CD14-positive monocyte (primary cell): ENCODE measurements at regions not wholly inside any gene's neighbourhood (a gene's known extent, or its start where the extent isn't known, plus 50 kb on each side); places are given as distances from the start of the nearest gene placed in this dataset.

Source experiments
- DNase-seq, 3 donors: peaks; one replicate each; pipeline ENCODE4 v3.0.0-alpha.2; 2011 to 2022
- H2AFZ ChIP-seq: 2 replicates; pipeline ENCODE4 v1.6.0; 2012; ENCODE audit warnings: mild to moderate bottlenecking, low read depth, low read length, inconsistent platforms; ENCODE audit not compliant: insufficient read depth, poor library complexity, severe bottlenecking
- H3K27ac ChIP-seq, 2 donors: 1 replicate in 1 of 2; 2 replicates in 1 of 2; pipeline ENCODE4 v1.5.1; 2012 to 2013; ENCODE audit warnings: low read length in 2 of 2, control low read depth in 1 of 2, inconsistent platforms in 1 of 2, low read depth in 1 of 2, mild to moderate bottlenecking in 1 of 2
- H3K27me3 ChIP-seq, 2 donors: one replicate each; pipeline versions ENCODE4 v1.6.0 to v1.6.1; 2011 to 2013; ENCODE audit warnings: low read length in 2 of 2; ENCODE audit not compliant: control insufficient read depth in 2 of 2, insufficient read depth in 2 of 2
- H3K36me3 ChIP-seq, 2 donors: replicated peaks in 1 of 2; 1 replicate in 1 of 2; 2 replicates in 1 of 2; pipeline versions ENCODE4 v1.5.1 to v1.6.1; 2012 to 2013; ENCODE audit warnings: low read length in 2 of 2, control low read depth in 1 of 2, inconsistent platforms in 1 of 2, mild to moderate bottlenecking in 1 of 2; ENCODE audit not compliant: insufficient read depth in 2 of 2, control insufficient read depth in 1 of 2
- H3K4me1 ChIP-seq, 2 donors: 1 replicate in 1 of 2; 2 replicates in 1 of 2; pipeline versions ENCODE4 v1.5.1 to v1.6.1; 2012 to 2013; ENCODE audit warnings: low read length in 2 of 2, control low read depth in 1 of 2, inconsistent platforms in 1 of 2, mild to moderate bottlenecking in 1 of 2, moderate library complexity in 1 of 2; ENCODE audit not compliant: insufficient read depth in 2 of 2, control insufficient read depth in 1 of 2
- H3K4me2 ChIP-seq: replicated peaks from 2 replicates; pipeline ENCODE3; 2012; ENCODE audit warnings: low read length, moderate library complexity, mild to moderate bottlenecking; ENCODE audit not compliant: poor library complexity, severe bottlenecking; ENCODE audit errors: extremely low read depth
- H3K4me3 ChIP-seq, 3 experiments: fragments of 200-600 bp in 1 of 3; sonication (generic) in 1 of 3; replicated peaks in 1 of 3; 1 replicate in 2 of 3; 2 replicates in 1 of 3; pipeline ENCODE4 v1.5.1; 2011 to 2013; ENCODE audit warnings: low read length in 3 of 3, mild to moderate bottlenecking in 3 of 3, control low read depth in 2 of 3, low read depth in 2 of 3, inconsistent platforms in 1 of 3, moderate library complexity in 1 of 3
- H3K79me2 ChIP-seq: 2 replicates; pipeline ENCODE4 v1.6.0; 2012; ENCODE audit warnings: mild to moderate bottlenecking, control low read depth, inconsistent platforms, low read length, moderate library complexity; ENCODE audit not compliant: insufficient read depth
- H3K9ac ChIP-seq: 2 replicates; pipeline ENCODE4 v1.6.0; 2017; ENCODE audit warnings: low read length, mild to moderate bottlenecking; ENCODE audit not compliant: insufficient read depth, poor library complexity, severe bottlenecking
- H3K9me3 ChIP-seq, 2 donors: replicated peaks in 1 of 2; 1 replicate in 1 of 2; 2 replicates in 1 of 2; pipeline versions ENCODE4 v1.5.1 to v1.6.1; 2012 to 2013; ENCODE audit warnings: low read length in 2 of 2, control low read depth in 1 of 2; ENCODE audit not compliant: control insufficient read depth in 1 of 2, insufficient read depth in 1 of 2
- H4K20me1 ChIP-seq: 2 replicates; pipeline ENCODE4 v1.6.0; 2012; ENCODE audit warnings: mild to moderate bottlenecking, low read length, control low read depth, moderate library complexity; ENCODE audit not compliant: insufficient read depth
- H3K27ac Mint-ChIP-seq, 7 donors: one replicate each; pipeline ENCODE4 v1.8.0; 2020; ENCODE audit warnings: mild to moderate bottlenecking in 7 of 7, mixed read lengths in 7 of 7, moderate library complexity in 6 of 7, inconsistent platforms in 2 of 7
- H3K27me3 Mint-ChIP-seq, 3 donors: one replicate each; pipeline ENCODE4 v1.8.0; 2021 to 2022; ENCODE audit warnings: low read depth in 3 of 3, mild to moderate bottlenecking in 3 of 3, mixed read lengths in 3 of 3, moderate library complexity in 3 of 3, inconsistent platforms in 1 of 3
- H3K36me3 Mint-ChIP-seq, 2 donors: one replicate each; pipeline ENCODE4 v1.8.0; 2020; ENCODE audit warnings: mixed read lengths in 2 of 2, inconsistent platforms in 1 of 2, mild to moderate bottlenecking in 1 of 2
- H3K4me1 Mint-ChIP-seq: one replicate; pipeline ENCODE4 v1.8.0; 2020; ENCODE audit warnings: mild to moderate bottlenecking, mixed read lengths
- H3K4me3 Mint-ChIP-seq, 2 donors: one replicate each; pipeline ENCODE4 v1.8.0; 2020; ENCODE audit warnings: mild to moderate bottlenecking in 2 of 2, mixed read lengths in 2 of 2, moderate library complexity in 1 of 2
- H3K9me3 Mint-ChIP-seq, 7 donors: one replicate each; pipeline ENCODE4 v1.8.0; 2020 to 2022; ENCODE audit warnings: mixed read lengths in 7 of 7, mild to moderate bottlenecking in 6 of 7, moderate library complexity in 6 of 7, inconsistent platforms in 2 of 7
- WGBS: methylation state at CpG from one replicate; pipeline ENCODE4 v1.1.5; 2013; ENCODE audit warnings: missing lambda C conversion rate; ENCODE audit not compliant: insufficient coverage; 5-methylcytosine and 5-hydroxymethylcytosine counted together
- intact Hi-C, 2 donors: fragments of 100-400 bp; cut with micrococcal nuclease; formaldehyde crosslinking; loops; one replicate each; pipeline versions ENCODE4 v1.15.0 to v1.15.1; 2023
- TF ChIP-seq, protein P1 (sequence below): fragments of 200-600 bp; IDR thresholded peaks from one replicate; pipeline ENCODE4 v1.8.0; 2022; ENCODE audit warnings: antibody characterized with exemption, mild to moderate bottlenecking

GRCh38 chr7:112648781-112649180 lies 141.4 kb downstream of the TMEM168 start:
- H3K27ac ChIP-seq, result no peak overlapping the region
- Mint-ChIP-seq H3K27ac (no peak overlapping the region), H3K4me3 (no peak overlapping the region), H3K9me3 (peaks cover 6 to 24% (median 20%) of the 10 kb centered on the region in 7 donors), H3K27me3 (no peaks in the 10 kb centered on the region), H3K4me1 (no peaks in the 10 kb centered on the region), H3K36me3 (no peaks in the 10 kb centered on the region)
- intact Hi-C loops, result no loop called here
- no peak overlapping the region for H2AFZ ChIP-seq
- TF ChIP-seq, protein P1, sequence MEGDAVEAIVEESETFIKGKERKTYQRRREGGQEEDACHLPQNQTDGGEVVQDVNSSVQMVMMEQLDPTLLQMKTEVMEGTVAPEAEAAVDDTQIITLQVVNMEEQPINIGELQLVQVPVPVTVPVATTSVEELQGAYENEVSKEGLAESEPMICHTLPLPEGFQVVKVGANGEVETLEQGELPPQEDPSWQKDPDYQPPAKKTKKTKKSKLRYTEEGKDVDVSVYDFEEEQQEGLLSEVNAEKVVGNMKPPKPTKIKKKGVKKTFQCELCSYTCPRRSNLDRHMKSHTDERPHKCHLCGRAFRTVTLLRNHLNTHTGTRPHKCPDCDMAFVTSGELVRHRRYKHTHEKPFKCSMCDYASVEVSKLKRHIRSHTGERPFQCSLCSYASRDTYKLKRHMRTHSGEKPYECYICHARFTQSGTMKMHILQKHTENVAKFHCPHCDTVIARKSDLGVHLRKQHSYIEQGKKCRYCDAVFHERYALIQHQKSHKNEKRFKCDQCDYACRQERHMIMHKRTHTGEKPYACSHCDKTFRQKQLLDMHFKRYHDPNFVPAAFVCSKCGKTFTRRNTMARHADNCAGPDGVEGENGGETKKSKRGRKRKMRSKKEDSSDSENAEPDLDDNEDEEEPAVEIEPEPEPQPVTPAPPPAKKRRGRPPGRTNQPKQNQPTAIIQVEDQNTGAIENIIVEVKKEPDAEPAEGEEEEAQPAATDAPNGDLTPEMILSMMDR, result no peak
- no peaks in the 10 kb centered on the region for H3K36me3 ChIP-seq
- no CpG with 5 or more reads among the region's 2 CpGs for WGBS
- no peaks in the 10 kb centered on the region for H3K27me3 ChIP-seq
- no peaks in the 10 kb centered on the region for H3K4me1 ChIP-seq
- no peaks in the 10 kb centered on the region for H4K20me1 ChIP-seq
- H3K9ac ChIP-seq, result no peak overlapping the region
- no peaks in the 10 kb centered on the region for H3K79me2 ChIP-seq
- H3K4me3 ChIP-seq, result no peak overlapping the region
- DNase-seq, result no peak
- H3K9me3 ChIP-seq, result peaks cover 26 to 30% of the 10 kb centered on the region in 2 donors
- H3K4me2 ChIP-seq, result no peak overlapping the region

GRCh38 chr7:112649560-112649959 lies 140.6 kb downstream of the TMEM168 start:
- H2AFZ ChIP-seq, result no peak overlapping the region
- peaks cover 26 to 30% of the 10 kb centered on the region in 2 donors for H3K9me3 ChIP-seq
- no peak overlapping the region for H3K4me2 ChIP-seq
- no peaks in the 10 kb centered on the region for H3K27me3 ChIP-seq
- H3K4me3 ChIP-seq, result no peak overlapping the region
- Mint-ChIP-seq H3K4me3 (no peak overlapping the region), H3K36me3 (no peaks in the 10 kb centered on the region), H3K4me1 (no peaks in the 10 kb centered on the region), H3K27ac (no peak overlapping the region), H3K27me3 (no peaks in the 10 kb centered on the region), H3K9me3 (peaks cover 5 to 24% (median 19%) of the 10 kb centered on the region in 7 donors)
- H3K36me3 ChIP-seq, result no peaks in the 10 kb centered on the region
- no peak for DNase-seq
- H3K79me2 ChIP-seq, result no peaks in the 10 kb centered on the region
- no peaks in the 10 kb centered on the region for H4K20me1 ChIP-seq
- no peak overlapping the region for H3K27ac ChIP-seq
- TF ChIP-seq, protein P1, result no peak
- intact Hi-C loops, result no loop called here
- no peak overlapping the region for H3K9ac ChIP-seq
- H3K4me1 ChIP-seq, result no peaks in the 10 kb centered on the region
